ENCODE measurements at regions not wholly inside any gene's neighbourhood (a gene's known extent, or its start where the extent isn't known, plus 50 kb on each side); places are given as distances from the start of the nearest gene placed in this dataset.

GRCh38 chr4:180994722-180995121, 1248.5 kb upstream of the TENM3 start:
- TF ChIP-seq CTCF (IDR thresholded peaks at IDR 0.05; ENCODE audit: unreplicated experiment) = no peak
- H3K27ac Mint-ChIP-seq = no peak overlapping the region
- no peak overlapping the region for H3K4me3 Mint-ChIP-seq (ENCODE audit: low read depth)
- no peak for DNase-seq (ENCODE audit: low spot score, unreplicated experiment)
- H3K4me1 Mint-ChIP-seq (ENCODE audit: low read depth) = peaks cover 6% of the 10 kb centered on the region
- H3K9me3 Mint-ChIP-seq (ENCODE audit: low read depth) = peaks cover 4% of the 10 kb centered on the region
- H3K36me3 Mint-ChIP-seq (ENCODE audit: insufficient read depth) = peaks cover 1% of the 10 kb centered on the region
- no peaks in the 10 kb centered on the region for H3K27me3 Mint-ChIP-seq

- H3K4me1 Mint-ChIP-seq (ENCODE audit: low read depth) = peaks cover 2% of the 10 kb centered on the region
- H3K27me3 Mint-ChIP-seq = no peaks in the 10 kb centered on the region
- DNase-seq (ENCODE audit: low spot score, unreplicated experiment) = no peak
- H3K9me3 Mint-ChIP-seq (ENCODE audit: low read depth) = peaks cover 7% of the 10 kb centered on the region
- no peak overlapping the region for H3K4me3 Mint-ChIP-seq (ENCODE audit: low read depth)
- H3K36me3 Mint-ChIP-seq (ENCODE audit: insufficient read depth) = peaks cover 1% of the 10 kb centered on the region
- H3K27ac Mint-ChIP-seq = no peak overlapping the region
- TF ChIP-seq CTCF (IDR thresholded peaks at IDR 0.05; ENCODE audit: unreplicated experiment) = no peak
Observed at GRCh38 chr4:180999217-180999616, 1244.0 kb upstream of the TENM3 start.

GRCh38 chr4:181004056-181004455, 1239.1 kb upstream of the TENM3 start:
- H3K36me3 Mint-ChIP-seq (ENCODE audit: insufficient read depth) = no peaks in the 10 kb centered on the region
- H3K4me3 Mint-ChIP-seq (ENCODE audit: low read depth) = no peak overlapping the region
- H3K27ac Mint-ChIP-seq = no peak overlapping the region

GRCh38 chr4:181006499-181007260, 1236.5 kb upstream of the TENM3 start:
- H3K4me3 Mint-ChIP-seq (ENCODE audit: low read depth) = no peak overlapping the region
- no peak for DNase-seq (ENCODE audit: low spot score, unreplicated experiment)
- no peak overlapping the region for H3K27ac Mint-ChIP-seq
- no peaks in the 10 kb centered on the region for H3K27me3 Mint-ChIP-seq
- TF ChIP-seq CTCF (IDR thresholded peaks at IDR 0.05; ENCODE audit: unreplicated experiment) = no peak
- peaks cover 9% of the 10 kb centered on the region for H3K4me1 Mint-ChIP-seq (ENCODE audit: low read depth)
- peaks cover 19% of the 10 kb centered on the region for H3K9me3 Mint-ChIP-seq (ENCODE audit: low read depth)
- H3K36me3 Mint-ChIP-seq (ENCODE audit: insufficient read depth) = no peaks in the 10 kb centered on the region

More at GRCh38 chr4:181004056-181004455, 1239.1 kb upstream of the TENM3 start:
- peaks cover 16% of the 10 kb centered on the region for H3K9me3 Mint-ChIP-seq (ENCODE audit: low read depth)
- peaks cover 9% of the 10 kb centered on the region for H3K4me1 Mint-ChIP-seq (ENCODE audit: low read depth)
- DNase-seq (ENCODE audit: low spot score, unreplicated experiment) = no peak
- no peaks in the 10 kb centered on the region for H3K27me3 Mint-ChIP-seq
- no peak for TF ChIP-seq CTCF (IDR thresholded peaks at IDR 0.05; ENCODE audit: unreplicated experiment)

GRCh38 chr4:181007751-181008150, 1235.5 kb upstream of the TENM3 start:
- H3K4me1 Mint-ChIP-seq (ENCODE audit: low read depth) = peaks cover 9% of the 10 kb centered on the region
- no peak overlapping the region for H3K27ac Mint-ChIP-seq
- TF ChIP-seq CTCF (IDR thresholded peaks at IDR 0.05; ENCODE audit: unreplicated experiment) = no peak
- no peaks in the 10 kb centered on the region for H3K27me3 Mint-ChIP-seq
- H3K36me3 Mint-ChIP-seq (ENCODE audit: insufficient read depth) = peaks cover 1% of the 10 kb centered on the region
- H3K4me3 Mint-ChIP-seq (ENCODE audit: low read depth) = no peak overlapping the region
- H3K9me3 Mint-ChIP-seq (ENCODE audit: low read depth) = peaks cover 21% of the 10 kb centered on the region
- no peak for DNase-seq (ENCODE audit: low spot score, unreplicated experiment)
